OCI-LY3 (cell line): ENCODE measurements at regions not wholly inside any gene's neighbourhood (a gene's known extent, or its start where the extent isn't known, plus 50 kb on each side); places are given as distances from the start of the nearest gene placed in this dataset.

Source experiments
- CTCF ChIP-seq: fragments of 200-600, 300-600 bp; sonication (generic); IDR thresholded peaks from 2 replicates; pipeline ENCODE4 v1.5.1; 2014; ENCODE audit warnings: antibody characterized with exemption, low read length, low read depth
- EZH2phosphoT487 ChIP-seq: fragments of 200-600 bp; shearing (Covaris generic); IDR thresholded peaks from 2 replicates; pipeline ENCODE4 v1.6.1; 2018; ENCODE audit warnings: antibody characterized with exemption, mixed run types, low read depth

- TF ChIP-seq CTCF (no peak), EZH2phosphoT487 (no peak)
These were observed 321.8 kb downstream of the GPR37 start for GRCh38 chr7:124443762-124444161.
